Choroid plexus epithelial cell (primary cell): ENCODE measurements at regions not wholly inside any gene's neighbourhood (a gene's known extent, or its start where the extent isn't known, plus 50 kb on each side); places are given as distances from the start of the nearest gene placed in this dataset.
A peak's percentile ranks its signal among the peaks of the same experiment; 100 is the strongest.

ENCODE experiments used
- DNase-seq: peaks from one replicate; pipeline ENCODE4 v3.0.0-alpha.2; 2010; ENCODE audit warnings: low read depth
- H3K4me3 ChIP-seq: 2 replicates; pipeline ENCODE4 v1.5.1; 2011; ENCODE audit warnings: low read depth, mild to moderate bottlenecking, control low read depth, low read length, moderate library complexity
- CTCF ChIP-seq: conservative IDR thresholded peaks from 2 replicates; pipeline ENCODE4 v1.5.1; 2011; ENCODE audit warnings: low read depth, mild to moderate bottlenecking, control low read depth, inconsistent platforms, low read length, moderate library complexity

- no peak for DNase-seq
- H3K4me3 ChIP-seq, result no peak overlapping the region
- TF ChIP-seq CTCF, result no peak
These were observed 154.6 kb upstream of the SESN3 start for GRCh38 chr11:95385577-95385976.

GRCh38 chr11:95379479-95379878 lies 148.5 kb upstream of the SESN3 start:
- no peak for DNase-seq
- H3K4me3 ChIP-seq, result no peak overlapping the region
- no peak for TF ChIP-seq CTCF

- DNase-seq, result no peak
- H3K4me3 ChIP-seq, result no peak overlapping the region
- TF ChIP-seq CTCF, result no peak
These were observed 147.8 kb upstream of the SESN3 start for GRCh38 chr11:95378789-95379188.

GRCh38 chr11:95378111-95378510 lies 147.1 kb upstream of the SESN3 start:
- TF ChIP-seq CTCF, result no peak
- DNase-seq, result no peak
- H3K4me3 ChIP-seq, result no peak overlapping the region

- H3K4me3 ChIP-seq, result no peak overlapping the region
- TF ChIP-seq CTCF, result no peak
- peak; percentile 81 for DNase-seq
These were observed 144.9 kb upstream of the SESN3 start for GRCh38 chr11:95375886-95376285.

GRCh38 chr11:95375451-95375850 lies 144.4 kb upstream of the SESN3 start:
- no peak overlapping the region for H3K4me3 ChIP-seq
- no peak for DNase-seq
- no peak for TF ChIP-seq CTCF

- DNase-seq, result no peak
- TF ChIP-seq CTCF, result no peak
- H3K4me3 ChIP-seq, result no peak overlapping the region
These were observed 143.1 kb upstream of the SESN3 start for GRCh38 chr11:95374105-95374504.
